ENCODE measurements at regions not wholly inside any gene's neighbourhood (a gene's known extent, or its start where the extent isn't known, plus 50 kb on each side); places are given as distances from the start of the nearest gene placed in this dataset.

- DNase-seq (ENCODE audit: low spot score) = no peak
Observed at GRCh38 chr2:126990605-126991532, 92.2 kb downstream of the TEX51 start.

DNA sequence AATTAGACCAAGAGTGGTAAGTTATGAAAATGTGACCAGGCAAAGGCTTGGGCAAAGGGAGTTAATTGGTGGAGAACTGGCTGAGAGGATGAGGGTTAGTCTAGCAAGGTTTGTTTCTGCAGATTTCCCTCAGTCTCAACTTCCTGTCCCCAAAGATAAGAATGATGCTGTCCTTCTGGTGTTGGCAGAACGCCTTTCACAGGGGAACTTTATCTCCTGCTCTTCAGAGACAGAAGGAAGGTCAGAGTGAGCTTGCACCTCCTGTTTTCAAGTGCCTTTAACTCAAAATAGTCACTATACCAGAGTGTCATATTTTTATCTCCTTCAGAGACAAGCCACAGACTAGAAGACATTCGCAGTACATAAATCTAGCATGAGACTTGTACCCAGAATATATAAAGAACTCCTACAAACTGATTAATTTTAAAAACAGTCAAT, 95.7 kb downstream of the TEX51 start:
- no peak for DNase-seq (ENCODE audit: low spot score)

DNA sequence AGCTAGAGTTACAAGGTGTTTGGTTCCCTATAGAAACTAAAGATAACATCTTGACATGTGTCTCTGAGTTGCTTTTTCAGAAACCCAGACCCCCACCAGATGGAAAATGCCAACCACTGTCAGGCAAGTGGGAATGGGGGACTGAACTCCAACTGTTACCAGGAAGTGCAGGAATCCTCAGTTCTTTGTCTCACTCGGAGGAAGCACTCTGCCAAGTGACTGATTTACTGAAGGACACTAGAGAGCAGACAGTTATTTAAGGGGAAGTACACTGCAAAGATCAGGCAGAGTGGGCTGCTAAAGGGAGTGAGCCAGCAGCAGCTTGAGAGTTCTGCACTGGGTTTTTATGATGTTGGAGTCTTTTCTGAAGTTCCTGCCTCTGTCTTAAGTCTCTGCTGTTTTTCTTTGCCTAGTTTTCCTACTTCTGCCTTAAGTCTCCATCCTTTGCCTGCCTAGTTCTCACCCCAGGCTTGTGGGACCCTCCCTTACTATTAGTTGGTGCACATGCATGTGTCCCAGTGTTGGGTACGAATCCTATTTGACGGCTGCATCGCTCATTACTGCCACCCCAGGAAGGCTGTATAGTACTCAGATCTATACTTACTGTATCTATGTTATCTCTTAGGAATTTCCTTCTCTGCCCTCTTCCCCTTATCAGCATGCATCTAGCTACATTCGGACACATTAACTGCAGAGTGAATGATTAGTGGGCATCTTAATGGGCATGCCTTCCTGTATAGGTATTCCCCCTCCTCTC, 97.1 kb downstream of the TEX51 start:
- DNase-seq (ENCODE audit: low spot score) = no peak

DNA sequence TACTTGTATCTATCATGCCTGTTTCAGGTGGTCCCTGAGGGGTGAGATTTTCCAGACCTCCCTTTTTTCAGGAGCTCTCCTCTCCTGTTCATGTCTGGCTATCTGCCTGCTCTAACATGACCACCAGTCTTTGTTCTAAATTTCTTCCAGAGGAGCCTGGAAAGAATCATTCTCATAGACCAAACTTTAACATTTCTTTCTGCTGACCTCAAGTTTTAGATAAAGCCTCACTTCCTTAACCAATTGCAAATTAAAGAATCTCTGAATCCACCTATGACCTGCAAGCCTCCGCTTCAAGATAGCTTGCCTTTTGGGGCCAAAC, 97.6 kb downstream of the TEX51 start:
- no peak for DNase-seq (ENCODE audit: low spot score)
